LNCaP clone FGC (cell line): ENCODE measurements at regions not wholly inside any gene's neighbourhood (a gene's known extent, or its start where the extent isn't known, plus 50 kb on each side); places are given as distances from the start of the nearest gene placed in this dataset.
"Not testable (repeated sequence)": the region's sequence is repeated elsewhere in the genome, so short reads cannot be mapped to it uniquely, and the experiment has no call there.

Source experiments
- DNase-seq: peaks from one replicate; pipeline ENCODE4 v3.0.0-alpha.2; 2011; ENCODE audit warnings: low read depth
- H3K4me3 ChIP-seq: 2 replicates; pipeline ENCODE4 v1.5.1; 2011; ENCODE audit warnings: mild to moderate bottlenecking, low read depth, low read length, control low read depth
- TF ChIP-seq, protein P1 (sequence below): IDR thresholded peaks from 2 replicates; pipeline ENCODE4 v1.5.1; 2012; ENCODE audit warnings: mild to moderate bottlenecking; ENCODE audit not compliant: control insufficient read depth, insufficient read depth; ENCODE audit errors: extremely low read depth

DNA sequence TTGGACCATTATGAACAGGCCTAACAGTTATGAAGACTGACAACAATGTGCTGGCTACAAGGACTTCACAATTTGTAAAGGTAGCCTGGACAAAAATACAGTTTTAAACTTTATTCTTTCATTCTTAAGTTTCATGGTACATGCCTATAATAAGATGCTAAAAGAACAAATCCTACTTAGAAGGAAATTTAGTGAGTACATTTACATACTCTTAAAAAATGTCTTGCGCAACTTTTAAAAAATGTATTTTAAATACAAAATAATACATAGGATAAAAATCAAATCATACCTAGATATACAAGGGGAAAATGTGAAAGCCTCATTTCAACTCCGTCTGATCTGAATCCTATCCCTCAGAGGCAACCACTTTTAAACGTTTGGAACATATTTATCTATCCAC is 200.7 kb upstream of the SPIN4 start:
- DNase-seq = no peak
- H3K4me3 ChIP-seq = no peak overlapping the region
- TF ChIP-seq, protein P1, sequence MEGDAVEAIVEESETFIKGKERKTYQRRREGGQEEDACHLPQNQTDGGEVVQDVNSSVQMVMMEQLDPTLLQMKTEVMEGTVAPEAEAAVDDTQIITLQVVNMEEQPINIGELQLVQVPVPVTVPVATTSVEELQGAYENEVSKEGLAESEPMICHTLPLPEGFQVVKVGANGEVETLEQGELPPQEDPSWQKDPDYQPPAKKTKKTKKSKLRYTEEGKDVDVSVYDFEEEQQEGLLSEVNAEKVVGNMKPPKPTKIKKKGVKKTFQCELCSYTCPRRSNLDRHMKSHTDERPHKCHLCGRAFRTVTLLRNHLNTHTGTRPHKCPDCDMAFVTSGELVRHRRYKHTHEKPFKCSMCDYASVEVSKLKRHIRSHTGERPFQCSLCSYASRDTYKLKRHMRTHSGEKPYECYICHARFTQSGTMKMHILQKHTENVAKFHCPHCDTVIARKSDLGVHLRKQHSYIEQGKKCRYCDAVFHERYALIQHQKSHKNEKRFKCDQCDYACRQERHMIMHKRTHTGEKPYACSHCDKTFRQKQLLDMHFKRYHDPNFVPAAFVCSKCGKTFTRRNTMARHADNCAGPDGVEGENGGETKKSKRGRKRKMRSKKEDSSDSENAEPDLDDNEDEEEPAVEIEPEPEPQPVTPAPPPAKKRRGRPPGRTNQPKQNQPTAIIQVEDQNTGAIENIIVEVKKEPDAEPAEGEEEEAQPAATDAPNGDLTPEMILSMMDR = no peak

DNA sequence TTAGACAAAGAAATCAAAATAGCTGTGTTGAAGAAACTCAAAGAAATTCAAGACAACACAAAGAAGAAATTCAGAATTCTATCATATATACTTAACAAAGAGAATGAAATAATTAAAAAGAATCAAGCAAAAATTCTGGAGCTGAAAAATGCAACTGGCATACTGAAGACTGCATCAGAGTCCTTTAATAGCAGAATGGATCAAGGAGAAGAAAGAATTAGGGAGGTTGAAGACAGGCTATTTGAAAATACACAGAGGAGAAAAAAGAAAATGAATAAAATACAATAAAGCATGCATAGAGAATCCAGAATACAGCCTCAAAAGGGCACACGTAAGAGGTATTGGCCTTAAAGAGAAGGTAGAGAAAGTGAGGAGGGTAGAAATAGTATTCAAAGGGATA is 179.5 kb upstream of the SPIN4 start:
- TF ChIP-seq, protein P1 = no peak
- H3K4me3 ChIP-seq = no peak overlapping the region
- DNase-seq = no peak

DNA sequence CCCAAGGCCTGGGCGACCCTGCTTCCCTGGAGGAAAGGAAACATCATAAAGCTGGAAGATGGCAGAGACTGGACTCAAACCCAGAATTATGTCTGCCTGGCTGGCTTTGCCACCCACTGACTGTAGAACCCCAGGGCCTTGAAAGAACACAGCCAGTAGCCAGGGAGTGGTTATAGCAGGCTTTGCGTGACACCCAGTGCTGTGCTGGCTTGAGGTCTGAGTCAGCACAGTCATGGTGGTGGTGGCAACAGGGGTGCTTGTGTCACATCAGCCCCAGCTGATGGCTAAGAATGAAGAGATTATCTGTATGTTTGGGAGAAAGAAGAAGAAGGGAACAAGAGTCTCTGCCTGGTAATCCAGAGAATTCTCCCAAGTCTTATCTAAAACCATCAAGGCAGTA is 178.8 kb upstream of the SPIN4 start:
- no peak overlapping the region for H3K4me3 ChIP-seq
- TF ChIP-seq, protein P1 = no peak
- DNase-seq = no peak

DNA sequence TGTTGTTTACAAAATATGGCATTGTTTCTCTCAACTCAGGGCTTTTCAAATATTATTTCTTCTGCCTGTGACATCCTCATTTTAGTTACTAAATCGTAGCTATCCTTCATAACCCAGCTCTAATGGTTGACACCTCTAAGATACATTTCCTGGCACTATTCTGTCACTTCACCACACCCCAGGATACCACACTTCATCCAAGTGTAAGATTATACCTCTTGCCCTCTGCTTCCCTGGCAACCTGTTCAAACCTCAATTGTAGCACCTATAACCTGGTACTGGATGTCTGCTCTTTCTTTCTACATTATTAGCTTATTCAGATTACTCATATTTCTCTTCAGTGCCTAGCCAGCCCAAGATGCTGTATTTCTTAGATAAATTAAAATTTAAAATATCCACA is 175.7 kb upstream of the SPIN4 start:
- no peak overlapping the region for H3K4me3 ChIP-seq
- no peak for DNase-seq
- TF ChIP-seq, protein P1 = no peak

DNA sequence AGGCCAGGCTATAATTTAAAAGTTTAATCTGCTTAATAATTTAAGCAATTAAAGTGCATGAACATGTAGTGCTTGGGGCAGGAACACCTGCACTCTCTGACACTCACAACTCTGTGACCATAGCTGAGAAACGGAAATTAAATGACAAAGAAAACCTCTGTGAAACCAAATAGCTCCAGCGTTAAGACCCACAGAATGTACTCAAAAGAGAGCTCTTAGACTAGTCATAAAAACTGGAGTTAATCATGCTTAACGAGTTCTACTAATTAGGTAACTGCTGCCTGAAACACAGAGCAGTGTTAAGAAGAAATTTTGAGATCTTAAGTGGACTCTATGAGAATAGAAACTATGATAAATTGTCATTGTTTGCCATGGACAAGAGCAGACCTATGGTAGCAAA is 174.4 kb upstream of the SPIN4 start:
- H3K4me3 ChIP-seq = no peak overlapping the region
- DNase-seq = no peak
- TF ChIP-seq, protein P1 = no peak

DNA sequence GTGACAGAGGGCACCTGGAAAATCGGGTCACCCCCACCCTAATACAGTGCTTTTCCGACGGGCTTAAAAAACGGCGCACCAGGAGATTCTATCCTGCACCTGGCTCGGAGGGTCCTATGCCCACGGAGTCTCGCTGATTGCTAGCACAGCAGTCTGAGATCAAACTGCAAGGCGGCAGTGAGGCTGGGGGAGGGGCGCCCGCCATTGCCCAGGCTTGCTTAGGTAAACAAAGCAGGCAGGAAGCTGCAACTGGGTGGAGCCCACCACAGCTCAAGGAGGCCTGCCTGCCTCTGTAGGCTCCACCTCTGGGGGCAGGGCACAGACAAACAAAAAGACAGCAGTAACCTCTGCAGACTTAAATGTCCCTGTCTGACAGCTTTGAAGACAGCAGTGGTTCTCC is 168.2 kb upstream of the SPIN4 start:
- not testable (repeated sequence) for H3K4me3 ChIP-seq

DNA sequence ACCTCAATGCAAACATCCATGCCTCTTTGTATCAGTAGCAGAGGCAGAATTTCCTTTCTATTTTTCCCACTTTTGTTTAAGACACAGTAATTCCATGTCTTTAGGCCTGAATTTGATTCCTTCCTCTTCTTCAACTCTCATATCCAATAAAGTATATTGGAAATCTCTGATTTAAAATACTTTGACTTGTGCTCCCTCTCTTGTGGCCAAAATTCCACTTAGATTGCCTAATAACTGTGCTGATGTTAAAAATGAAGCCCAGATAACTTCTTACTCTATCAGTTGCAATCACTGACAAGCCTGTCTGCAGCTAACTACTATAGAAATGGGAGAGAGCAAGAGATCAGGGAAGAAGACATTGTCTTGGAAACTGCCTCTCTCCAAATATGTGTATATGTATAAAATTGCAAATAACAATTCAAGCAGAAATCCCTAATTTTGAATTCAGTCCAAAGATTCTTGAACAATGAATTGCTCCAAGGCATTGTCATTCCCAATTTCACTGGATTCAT is 163.5 kb upstream of the SPIN4 start:
- H3K4me3 ChIP-seq = no peak overlapping the region
- DNase-seq = no peak
- TF ChIP-seq, protein P1 = no peak

More for the DNA sequence above, 168.2 kb upstream of the SPIN4 start:
- DNase-seq = not testable (repeated sequence)
